Endothelial cell of umbilical vein (primary cell): ENCODE measurements at regions not wholly inside any gene's neighbourhood (a gene's known extent, or its start where the extent isn't known, plus 50 kb on each side); places are given as distances from the start of the nearest gene placed in this dataset.
"Not testable (repeated sequence)": the region's sequence is repeated elsewhere in the genome, so short reads cannot be mapped to it uniquely, and the experiment has no call there.

Experiments
- EZH2 ChIP-seq: IDR thresholded peaks from 2 replicates; pipeline ENCODE4 v1.6.1; 2012; ENCODE audit warnings: borderline replicate concordance, low read depth, mild to moderate bottlenecking, moderate library complexity, low read length, inconsistent platforms; ENCODE audit not compliant: severe bottlenecking
- POLR2AphosphoS5 ChIP-seq: IDR thresholded peaks from 2 replicates; pipeline ENCODE4 v1.6.1; 2012; ENCODE audit warnings: low read depth, mild to moderate bottlenecking, control low read depth, low read length, moderate library complexity; ENCODE audit not compliant: insufficient read depth
- TF ChIP-seq, protein P1 (sequence below), 2 donors: IDR thresholded peaks; 1 replicate in 1 of 2; 2 replicates in 1 of 2; pipeline ENCODE4 v1.5.1; 2011; ENCODE audit warnings: low read length in 2 of 2, mild to moderate bottlenecking in 2 of 2, moderate library complexity in 2 of 2, control low read depth in 1 of 2, inconsistent platforms in 1 of 2, low read depth in 1 of 2; ENCODE audit not compliant: insufficient read depth in 1 of 2; ENCODE audit errors: extremely low read depth in 1 of 2

- TF ChIP-seq, protein P1, sequence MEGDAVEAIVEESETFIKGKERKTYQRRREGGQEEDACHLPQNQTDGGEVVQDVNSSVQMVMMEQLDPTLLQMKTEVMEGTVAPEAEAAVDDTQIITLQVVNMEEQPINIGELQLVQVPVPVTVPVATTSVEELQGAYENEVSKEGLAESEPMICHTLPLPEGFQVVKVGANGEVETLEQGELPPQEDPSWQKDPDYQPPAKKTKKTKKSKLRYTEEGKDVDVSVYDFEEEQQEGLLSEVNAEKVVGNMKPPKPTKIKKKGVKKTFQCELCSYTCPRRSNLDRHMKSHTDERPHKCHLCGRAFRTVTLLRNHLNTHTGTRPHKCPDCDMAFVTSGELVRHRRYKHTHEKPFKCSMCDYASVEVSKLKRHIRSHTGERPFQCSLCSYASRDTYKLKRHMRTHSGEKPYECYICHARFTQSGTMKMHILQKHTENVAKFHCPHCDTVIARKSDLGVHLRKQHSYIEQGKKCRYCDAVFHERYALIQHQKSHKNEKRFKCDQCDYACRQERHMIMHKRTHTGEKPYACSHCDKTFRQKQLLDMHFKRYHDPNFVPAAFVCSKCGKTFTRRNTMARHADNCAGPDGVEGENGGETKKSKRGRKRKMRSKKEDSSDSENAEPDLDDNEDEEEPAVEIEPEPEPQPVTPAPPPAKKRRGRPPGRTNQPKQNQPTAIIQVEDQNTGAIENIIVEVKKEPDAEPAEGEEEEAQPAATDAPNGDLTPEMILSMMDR (IDR thresholded peaks at IDR 0.05; ENCODE audit: extremely low read depth in 1 of 2, insufficient read depth in 1 of 2, low read depth in 1 of 2, low read length in 2 of 2), result not testable (repeated sequence)
- not testable (repeated sequence) for TF ChIP-seq POLR2AphosphoS5, EZH2
Measured at GRCh38 chr15:84503101-84503500, 97.7 kb upstream of the ZSCAN2 start.
